ENCODE measurements at regions not wholly inside any gene's neighbourhood (a gene's known extent, or its start where the extent isn't known, plus 50 kb on each side); places are given as distances from the start of the nearest gene placed in this dataset.
"Not testable (repeated sequence)": the region's sequence is repeated elsewhere in the genome, so short reads cannot be mapped to it uniquely, and the experiment has no call there.

DNA sequence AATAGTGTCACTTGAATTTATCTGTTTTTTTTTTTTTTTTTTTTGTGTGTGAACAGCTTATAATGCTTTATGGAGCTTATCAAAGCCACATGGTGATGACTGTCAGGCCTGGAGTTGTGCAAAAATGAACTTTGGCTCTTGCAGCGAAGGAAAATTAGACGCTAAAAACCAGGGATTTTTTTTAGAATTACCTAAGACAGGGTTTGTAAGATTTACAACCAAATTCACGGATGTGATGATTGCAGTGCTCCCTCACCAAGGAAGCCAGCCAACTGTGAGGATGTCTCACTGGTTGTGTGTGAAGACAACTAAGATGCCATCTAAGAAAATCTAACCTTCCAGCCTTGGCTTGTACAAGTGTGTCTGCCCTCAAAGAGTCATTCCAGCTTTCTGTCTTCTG lies 127.1 kb upstream of the SLC4A4 start:
- no peak for DNase-seq

DNA sequence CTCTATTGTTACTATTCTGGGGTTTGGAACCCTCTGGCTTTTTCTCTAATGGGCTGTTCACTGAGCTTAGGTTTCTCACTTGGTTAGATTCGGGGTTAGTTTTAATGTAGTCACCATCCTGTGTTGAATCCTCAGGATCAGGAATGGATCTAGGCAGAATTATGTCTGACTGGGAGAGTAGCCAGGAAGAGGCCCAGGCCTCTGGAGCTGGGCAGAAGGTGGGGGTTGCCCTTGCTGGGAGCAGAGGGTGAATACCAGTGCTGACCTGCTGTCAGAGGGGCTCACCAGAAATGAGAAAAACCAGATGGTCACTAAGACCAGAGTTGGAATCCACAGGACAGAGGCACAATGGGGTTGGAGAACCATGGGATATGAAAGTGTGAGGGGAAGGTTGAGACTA lies 126.6 kb upstream of the SLC4A4 start:
- no peak for DNase-seq

DNA sequence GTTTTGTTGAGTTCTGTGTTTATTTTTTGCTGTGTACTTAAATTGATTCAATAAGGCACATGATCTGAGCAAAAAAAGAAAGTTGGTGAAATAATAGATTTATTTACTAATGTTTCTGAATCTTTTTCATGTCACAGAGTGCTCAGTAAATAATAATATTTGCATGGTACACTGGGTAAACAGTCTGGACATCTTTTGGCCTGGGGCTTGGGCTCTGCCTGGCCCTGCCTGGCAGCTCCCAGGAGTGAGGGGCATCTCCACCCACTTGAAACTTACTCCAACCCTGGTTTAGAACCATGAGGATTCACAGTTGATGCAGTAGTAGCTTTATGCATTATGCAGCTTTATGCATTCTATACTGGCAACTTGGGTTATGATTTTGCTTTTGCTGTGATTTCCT lies 124.2 kb upstream of the SLC4A4 start:
- no peak for DNase-seq

DNA sequence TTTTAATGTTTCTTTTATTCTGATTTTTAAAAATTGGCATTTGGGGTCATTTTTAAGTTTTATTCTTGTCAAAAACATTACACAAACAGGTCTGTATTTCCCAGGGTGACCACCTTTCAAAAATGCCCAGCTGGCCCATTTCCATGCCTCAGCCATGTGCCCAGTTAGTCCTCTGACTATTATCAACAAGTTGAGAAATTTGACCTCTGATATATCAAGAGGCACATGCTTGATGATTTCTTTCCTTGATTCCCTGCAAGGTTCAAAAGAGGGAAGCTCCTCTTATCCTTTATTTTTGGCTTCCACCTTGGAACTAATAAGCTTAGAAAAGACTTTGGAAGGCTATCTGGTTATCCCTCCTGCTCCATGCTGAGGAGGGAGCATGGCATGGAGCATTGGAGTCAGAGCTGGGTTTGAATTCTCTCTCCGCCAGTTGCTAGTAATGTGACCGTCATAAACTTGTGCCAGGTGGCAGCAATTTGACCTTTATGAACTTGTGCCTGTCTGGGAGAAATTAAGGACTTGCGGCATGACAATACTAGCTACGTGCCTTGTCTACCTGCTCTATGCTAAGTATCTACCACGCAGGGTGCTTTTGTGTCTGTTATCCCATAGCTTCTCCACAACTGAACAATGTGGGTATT lies 122.4 kb upstream of the SLC4A4 start:
- no peak for DNase-seq

DNA sequence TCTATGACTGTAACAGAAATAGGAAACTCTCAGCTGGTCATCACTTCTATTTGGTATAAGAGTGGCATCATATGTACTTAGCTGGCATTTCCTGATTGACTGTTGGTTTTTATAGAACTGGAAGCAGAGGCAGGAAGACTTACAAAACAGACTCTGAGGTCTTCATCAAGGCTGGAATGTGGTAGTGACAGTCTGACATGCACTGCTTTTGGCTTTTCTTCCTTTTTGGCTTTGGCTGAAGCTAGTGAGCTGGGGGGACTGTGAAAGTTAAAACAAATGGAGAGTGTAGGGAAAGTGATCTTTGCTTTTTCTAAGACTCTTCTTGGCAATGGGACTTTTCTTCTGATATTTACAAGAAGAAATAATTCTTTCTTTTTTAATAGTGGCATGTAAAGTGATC lies 121.1 kb upstream of the SLC4A4 start:
- no peak for DNase-seq

DNA sequence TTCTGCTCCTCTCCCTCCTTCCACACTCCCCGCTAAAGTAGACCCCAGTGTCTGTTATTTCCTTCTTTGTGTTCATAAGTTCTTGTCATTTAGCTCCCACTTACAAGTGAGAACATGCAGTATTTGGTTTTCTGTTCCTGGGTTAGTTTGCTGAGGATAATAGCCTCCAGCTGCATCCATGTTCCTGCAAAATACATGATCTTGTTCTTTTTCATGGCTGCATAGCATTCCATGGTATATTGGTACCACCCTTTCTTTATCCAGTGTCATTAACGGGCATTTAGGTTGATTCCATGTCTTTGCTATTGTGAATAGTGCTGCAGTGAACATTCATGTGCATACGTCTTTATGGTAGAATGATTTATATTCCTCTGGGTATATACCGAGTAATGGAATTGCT lies 118.0 kb upstream of the SLC4A4 start:
- DNase-seq, result not testable (repeated sequence)

DNA sequence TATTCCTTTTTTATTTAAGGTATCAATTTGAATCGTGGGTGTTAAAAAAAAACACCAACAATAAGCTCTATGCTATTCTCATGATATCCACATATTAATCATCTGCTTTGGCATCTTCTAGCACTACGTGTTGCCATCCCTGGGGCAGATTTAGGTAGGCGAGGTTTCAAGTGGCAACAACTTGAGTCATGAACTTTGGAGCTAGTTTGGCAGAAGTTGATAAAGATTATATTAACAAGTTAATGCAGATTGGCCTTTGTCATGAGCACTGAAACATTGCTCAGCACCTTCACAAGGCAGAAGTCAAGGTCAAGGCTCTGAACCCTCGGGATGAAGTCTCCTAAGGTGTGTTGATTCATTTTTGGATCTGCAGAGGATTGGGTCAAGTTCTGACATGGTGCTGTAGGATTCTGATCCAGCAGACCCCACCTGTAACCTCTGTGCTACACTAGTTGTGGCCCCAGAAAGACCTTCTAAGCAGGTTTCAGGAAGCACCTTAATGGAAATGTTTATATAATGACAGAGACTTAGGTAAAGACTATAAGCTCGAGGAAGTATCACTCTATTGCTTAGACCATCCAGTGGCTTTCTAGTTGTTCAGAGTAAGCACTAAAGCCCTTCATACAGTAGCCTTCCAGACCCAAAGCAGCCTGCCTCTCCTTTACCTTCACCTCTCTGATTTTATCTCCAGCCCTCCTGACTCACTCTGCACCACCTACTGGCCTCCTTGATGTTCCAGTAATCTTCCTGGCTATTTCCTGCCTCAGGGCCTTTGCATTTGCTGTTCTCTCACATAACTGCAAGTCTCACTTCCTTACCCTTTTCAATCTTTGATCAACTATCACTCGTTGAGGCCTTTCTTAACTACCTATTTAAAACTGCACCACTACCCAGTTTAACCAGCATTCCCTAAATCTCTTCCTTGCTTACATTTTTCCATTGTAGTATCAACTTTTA lies 117.0 kb upstream of the SLC4A4 start:
- DNase-seq, result no peak

DNA sequence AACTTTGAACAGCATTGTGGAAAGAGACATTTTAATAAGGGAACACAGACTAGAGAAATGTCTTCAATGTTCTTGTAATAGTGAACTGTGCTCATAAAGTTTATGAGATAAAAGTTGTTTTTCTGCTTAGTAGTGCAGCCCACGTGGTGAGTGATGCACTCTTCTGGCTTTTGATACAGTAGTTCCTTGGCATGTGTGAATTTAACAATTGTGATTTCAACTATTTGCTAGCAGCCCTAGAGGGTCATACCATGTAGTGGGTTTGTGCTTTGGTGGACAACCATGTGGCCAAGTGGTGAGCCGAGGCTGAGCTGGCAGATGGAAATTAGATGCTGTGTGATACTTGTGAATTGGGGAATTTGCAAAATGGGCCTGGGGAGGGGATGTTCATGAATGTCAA lies 116.2 kb upstream of the SLC4A4 start:
- DNase-seq, result no peak

DNA sequence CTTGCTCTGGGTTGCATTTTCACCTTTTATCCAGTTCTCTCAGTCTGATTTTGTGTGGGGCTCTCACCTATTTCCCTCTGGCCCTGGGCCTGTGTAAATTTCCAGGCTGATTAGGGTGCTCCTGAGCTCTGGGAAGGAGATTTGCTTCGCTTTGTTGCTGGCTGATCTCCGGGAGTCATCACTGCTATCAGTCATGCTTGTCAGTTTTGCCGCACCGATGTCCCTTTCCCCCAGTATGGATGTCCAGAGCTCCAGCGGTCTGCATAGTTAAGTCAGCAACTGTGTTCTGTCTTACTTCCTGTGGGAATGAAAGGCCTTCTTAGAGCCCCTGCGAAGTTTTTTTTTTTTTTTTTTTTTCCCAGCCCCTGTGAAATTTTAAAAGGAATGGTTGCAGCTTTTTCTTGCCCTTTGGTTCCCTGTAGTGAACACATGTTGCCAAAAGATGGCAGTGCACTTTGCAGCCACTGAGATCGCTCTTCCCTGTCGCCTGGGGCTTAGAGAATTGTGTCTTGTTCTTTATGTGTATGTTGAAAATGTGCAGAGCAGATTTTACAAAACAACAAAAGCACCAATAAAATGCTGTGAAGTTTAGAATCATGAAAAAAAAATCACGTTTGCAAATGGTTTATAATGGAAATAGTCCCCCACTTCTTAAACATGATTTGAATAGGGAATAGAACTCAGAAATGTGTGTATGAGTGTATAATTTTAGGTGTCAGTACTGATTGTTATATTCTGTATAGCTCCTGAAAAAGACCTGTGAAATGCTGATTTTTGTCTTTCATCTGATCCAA lies 109.1 kb upstream of the SLC4A4 start:
- DNase-seq, result no peak

DNA sequence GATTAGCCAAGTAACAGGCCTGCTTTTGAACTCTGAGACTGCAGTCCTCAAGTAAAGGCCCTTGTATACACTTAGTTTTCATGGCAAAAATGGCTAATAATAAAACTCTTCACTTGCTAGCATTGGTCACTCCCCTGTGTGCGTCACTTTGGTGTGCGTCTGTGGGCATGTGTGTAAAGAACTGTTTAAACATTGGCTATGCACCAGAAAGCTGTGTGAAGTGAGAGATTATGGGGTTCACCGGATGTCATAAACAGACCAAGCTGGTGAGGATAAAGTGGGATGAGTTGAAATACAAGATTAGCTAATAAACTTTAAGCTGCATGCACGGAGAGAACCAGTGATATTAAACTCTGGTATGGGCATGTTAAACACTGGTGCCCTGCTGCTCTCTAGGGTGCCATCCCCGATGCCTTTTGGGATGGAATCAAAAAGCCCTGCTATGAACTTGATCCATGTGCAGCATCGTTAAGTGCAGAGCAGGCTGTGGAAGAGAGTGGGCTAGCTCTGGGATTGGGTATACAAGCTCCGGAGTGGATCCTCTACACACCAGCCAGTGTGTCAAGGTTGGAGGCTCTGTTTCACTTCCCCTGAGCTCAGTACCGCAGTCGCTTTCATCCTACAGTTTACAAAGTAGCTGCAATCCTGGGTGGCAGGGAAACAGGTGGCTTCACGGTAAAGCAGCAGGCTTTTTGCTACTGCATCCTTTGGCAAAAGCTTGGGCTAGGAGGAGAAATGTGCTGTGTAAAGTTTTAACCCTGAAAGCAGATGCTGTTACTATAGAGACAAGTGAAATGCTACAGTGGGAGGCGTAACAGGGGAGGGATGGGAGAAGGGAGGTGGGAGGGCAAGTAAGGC lies 108.3 kb upstream of the SLC4A4 start:
- DNase-seq, result no peak

DNA sequence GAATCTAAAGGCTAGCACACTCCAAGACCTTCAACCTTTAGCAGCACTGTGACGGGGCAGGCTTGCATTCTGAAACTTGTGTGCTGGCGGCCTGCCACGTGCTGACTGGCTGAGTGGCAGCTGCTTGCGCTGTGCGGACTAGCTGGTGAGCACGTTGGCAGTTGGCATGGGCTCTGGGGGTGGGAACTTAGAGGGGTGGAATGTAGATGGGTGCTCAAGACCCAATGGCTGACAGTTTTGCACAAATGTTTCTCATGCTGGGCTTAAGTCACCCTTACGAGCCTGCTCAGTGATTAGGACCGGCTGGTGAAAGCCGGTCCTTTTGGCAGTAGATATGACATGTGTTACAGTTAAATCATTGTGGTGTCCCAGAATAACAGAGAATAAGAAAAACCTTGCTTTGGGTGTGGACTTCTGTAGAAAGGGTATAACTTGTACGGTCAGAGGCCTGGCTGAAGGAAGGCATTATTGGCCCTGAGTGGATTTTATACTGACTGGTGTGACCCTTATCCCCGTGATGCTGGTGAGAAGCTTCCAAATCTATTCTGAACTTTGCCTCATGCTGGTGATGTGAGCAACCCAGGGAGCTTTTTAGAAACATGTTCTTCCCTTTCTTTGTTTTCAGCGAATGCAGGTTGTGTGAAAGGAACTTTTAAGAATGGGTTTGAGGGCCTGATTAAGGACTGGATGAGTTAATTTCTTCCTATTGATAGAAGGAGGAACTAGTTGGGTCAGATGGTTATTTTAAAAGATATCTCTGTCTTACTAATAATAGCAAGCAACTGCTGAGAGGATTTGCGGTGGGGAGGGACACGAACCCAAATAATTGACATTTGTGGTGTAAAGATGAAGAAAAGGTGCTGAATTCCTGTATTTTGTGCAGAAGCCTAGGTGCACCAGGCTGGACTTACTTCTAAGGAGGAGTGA lies 107.4 kb upstream of the SLC4A4 start:
- DNase-seq, result no peak

DNA sequence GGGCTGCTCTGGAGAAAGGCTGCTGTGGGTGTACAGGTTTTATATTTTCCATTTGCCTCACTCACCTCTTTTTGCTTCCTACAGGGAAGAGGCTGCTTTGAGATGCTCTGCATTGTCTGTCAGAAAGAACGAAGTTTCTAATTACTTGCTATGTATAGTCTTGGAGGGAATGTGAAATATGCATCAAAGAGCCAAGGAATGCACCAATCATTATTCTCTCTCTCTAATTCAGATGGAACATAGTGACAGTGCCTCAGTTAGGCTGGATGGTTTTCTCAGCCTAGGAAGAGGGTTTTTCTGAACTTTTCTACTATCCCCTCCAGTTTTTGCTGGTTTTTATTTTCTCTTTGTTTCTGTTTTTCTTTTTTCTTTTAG lies 106.8 kb upstream of the SLC4A4 start:
- DNase-seq, result no peak

DNA sequence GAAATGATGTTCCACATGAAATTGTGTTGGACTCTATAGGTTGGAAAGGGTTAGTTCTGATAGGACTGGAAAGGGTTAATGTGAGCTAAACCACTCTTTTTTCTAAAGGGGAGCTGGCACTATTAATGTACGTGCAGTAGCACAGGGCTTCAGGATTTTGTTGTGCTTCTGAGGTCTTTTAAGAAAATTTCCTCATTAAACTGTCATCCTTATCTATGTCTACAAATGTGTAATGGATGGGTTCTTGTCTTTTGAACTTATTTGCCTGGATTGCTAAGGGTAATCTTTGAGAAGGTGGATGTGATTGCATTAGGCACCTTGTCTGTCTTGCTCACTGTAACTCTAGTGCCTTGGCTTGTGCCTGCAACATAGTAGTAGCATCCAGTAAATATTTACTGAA lies 106.0 kb upstream of the SLC4A4 start:
- DNase-seq, result no peak

DNA sequence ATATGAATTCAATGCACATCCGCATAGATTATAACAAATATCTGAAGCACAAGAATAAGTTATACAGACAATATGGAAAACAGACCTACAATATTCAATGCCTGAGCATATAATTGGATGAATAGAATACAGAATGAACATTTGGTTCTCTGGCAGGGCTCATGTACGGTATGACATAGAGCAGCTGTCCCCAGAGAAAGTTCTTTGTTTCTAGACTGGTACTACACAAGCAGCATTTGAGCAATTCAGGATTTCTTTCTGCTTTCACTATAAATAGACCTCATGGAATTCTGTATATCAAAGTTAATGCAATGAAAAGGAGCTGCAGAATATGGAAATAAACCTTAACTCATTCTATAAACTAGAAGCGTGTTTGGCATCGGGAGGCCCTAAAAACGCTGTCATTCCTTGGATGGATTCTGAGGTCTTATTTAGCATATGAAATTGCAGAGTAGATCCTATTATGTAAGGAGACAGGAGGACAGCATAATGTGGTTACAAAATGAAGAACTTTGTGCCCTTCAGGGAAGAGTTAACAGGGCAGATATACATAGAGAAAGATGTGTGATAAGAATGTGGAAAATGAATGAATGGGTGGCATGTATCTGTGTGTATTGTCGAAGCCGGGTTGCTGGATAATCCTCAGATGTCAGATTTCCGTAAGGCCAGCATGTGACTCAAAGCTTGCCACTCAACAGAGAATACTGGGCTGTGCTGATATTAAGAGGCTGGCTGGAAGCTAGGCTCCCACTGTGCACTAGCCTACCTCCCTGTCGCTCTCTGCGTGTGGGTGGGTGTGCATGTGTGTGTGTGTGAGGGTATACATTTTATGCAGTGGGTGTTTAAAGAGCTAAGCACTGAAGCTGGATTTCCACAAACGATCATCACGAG lies 103.3 kb upstream of the SLC4A4 start:
- DNase-seq, result no peak

DNA sequence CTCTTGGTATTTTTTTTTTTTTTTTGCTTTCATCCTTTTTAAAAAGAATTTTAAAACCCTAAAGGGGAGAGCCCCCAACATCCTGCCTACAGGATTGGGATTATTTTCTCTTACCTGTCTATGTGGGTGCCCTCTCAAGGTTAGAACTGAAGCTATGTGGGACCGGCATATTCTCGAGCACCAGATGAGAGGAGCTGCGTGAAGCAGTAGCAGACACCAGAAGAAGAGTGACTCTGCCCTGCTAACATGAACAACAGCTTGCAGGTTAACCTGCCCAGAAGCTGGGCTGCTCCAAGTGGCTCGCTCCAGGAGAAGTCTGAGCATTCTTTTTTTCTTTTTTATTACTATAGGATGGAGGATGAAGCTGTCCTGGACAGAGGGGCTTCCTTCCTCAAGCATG lies 102.6 kb upstream of the SLC4A4 start:
- DNase-seq, result no peak

DNA sequence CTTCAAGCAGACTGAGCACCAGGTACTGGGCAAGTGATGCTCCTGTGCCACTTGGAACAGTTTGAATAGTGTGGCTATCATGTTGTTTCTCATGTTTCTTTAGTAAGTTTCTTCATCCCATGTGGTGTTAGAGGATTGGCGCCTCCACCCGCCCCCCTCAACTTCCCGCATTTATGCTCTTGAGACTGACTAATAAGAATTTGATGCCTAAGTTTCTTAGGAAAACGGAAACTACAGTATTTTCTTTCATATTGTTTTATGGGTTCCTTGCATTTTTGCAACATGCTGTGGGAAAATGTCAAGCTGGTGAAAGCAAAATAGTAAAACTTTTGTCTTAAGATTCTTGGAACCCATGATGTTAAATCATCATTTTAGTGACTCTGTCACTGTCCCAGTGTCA lies 101.2 kb upstream of the SLC4A4 start:
- no peak for DNase-seq

DNA sequence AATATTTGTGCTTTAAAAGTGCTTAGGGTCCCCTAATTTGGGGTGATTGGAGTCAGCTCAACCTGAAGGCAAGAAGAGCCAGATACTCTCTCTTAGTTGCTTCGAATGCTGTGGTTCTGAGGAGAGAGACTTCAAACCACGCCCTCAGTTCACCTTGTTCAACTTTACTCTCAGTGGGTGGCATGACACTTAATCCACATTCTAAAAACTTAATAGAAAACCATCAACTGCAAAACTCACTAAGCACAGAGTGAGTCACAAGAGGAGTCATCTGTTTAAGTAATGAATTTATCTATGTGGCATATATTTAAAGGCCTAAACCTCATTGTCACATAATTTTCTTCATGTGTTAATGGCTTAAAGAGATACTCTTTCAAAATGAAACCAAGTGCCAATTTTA lies 99.5 kb upstream of the SLC4A4 start:
- no peak for DNase-seq

DNA sequence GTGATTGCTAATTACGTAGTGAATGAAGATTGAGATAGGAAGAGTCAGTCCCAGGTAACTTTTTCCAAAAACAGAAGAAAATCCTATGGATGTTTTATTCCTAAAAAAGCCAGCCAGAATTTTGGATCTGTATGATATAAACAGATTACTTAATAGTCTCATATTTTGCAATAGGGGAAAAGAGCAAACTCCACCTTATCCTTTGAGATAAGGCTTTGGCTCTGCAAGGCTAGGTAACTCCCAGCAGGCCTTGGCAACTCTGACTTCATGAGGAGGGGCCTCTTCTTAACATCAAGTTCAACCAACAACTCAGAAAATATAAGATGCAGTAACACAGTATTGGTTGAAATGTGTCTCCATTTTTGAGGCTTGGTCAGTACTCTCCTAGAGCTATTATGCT lies 98.7 kb upstream of the SLC4A4 start:
- DNase-seq, result no peak

DNA sequence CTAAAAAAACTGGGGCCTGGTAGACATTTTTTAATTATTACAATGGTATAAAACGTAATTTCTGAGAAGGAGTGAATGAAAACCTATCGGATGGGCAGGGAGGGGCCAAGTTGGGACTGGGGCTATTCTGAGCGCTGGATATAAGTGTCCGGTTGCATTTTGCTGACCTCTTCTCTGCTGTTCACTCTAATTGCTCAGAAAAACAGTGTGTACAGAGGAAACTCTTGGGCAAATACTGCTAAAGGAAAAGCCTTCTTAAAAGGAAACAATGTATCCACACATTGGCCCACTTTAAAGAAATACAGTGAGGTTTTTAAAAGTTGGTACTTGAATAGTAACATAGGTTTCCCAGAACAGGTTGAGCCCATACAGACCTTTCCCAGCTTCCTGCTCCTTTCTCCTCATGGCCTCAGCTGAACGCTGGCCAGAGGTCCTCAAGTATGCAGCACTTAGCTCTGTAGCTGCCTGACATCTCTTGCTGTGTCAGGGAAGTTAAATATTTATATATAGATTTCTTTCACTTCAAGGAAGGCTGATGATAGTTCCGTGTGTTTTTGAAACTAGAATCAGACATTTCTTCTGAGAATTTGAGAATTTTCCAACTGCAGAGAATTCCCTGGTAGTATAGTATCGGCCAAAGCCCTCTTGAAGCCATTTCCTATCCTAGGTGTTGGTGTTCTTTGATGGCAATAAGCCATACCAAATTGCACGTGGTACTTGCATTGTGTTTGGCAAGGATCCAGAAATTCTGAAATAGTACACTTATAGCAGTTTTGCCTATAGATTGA lies 97.1 kb upstream of the SLC4A4 start:
- no peak for DNase-seq

Data from activated CD8-positive, alpha-beta memory T cell treated with anti-CD3 and anti-CD28 coated beads, Interleukin-2, amount 50 U/mL, for 48 hours (primary cell).